Common myeloid progenitor, CD34-positive (primary cell): ENCODE measurements at regions not wholly inside any gene's neighbourhood (a gene's known extent, or its start where the extent isn't known, plus 50 kb on each side); places are given as distances from the start of the nearest gene placed in this dataset.

Experiments
- CTCF ChIA-PET: fragments of 350-600 bp; sonication (Branson Sonifier 250); formaldehyde crosslinking; loops from one replicate; lab custom pipeline; 2021; ENCODE audit warnings: antibody characterized with exemption; lab: Charles Lee
- POLR2A ChIA-PET: fragments of 350-600 bp; sonication (Branson Sonifier 250); formaldehyde crosslinking; loops from one replicate; lab custom pipeline; 2021; ENCODE audit warnings: antibody characterized with exemption; lab: Charles Lee
- DNase-seq, 3 donors: peaks; one replicate each; pipeline versions ENCODE4 v3.0.0 to v3.0.0-alpha.2; 2013
- H3K27ac ChIP-seq, 2 experiments: 1 replicate in 1 of 2; 2 replicates in 1 of 2; pipeline ENCODE4 v1.7.0; 2013; ENCODE audit warnings: inconsistent platforms in 2 of 2, low read length in 2 of 2, mild to moderate bottlenecking in 2 of 2, low read depth in 1 of 2, moderate library complexity in 1 of 2; ENCODE audit not compliant: severe bottlenecking in 2 of 2, insufficient read depth in 1 of 2, poor library complexity in 1 of 2
- H3K27me3 ChIP-seq, 5 experiments: replicated peaks in 2 of 5; 1 replicate in 3 of 5; 2 replicates in 2 of 5; pipeline versions ENCODE4 v1.6.1 to v1.7.0; 2013; ENCODE audit warnings: low read length in 4 of 5, mild to moderate bottlenecking in 2 of 5, moderate library complexity in 2 of 5, inconsistent platforms in 1 of 5; ENCODE audit not compliant: insufficient read depth in 5 of 5, control insufficient read depth in 4 of 5
- H3K36me3 ChIP-seq, 4 experiments: 1 replicate in 2 of 4; 2 replicates in 2 of 4; pipeline versions ENCODE4 v1.6.1 to v1.7.0; 2013; ENCODE audit warnings: low read length in 3 of 4, control low read depth in 1 of 4, mild to moderate bottlenecking in 1 of 4; ENCODE audit not compliant: control insufficient read depth in 4 of 4, insufficient read depth in 4 of 4
- H3K4me1 ChIP-seq, 4 experiments: 1 replicate in 3 of 4; 2 replicates in 1 of 4; pipeline versions ENCODE4 v1.6.1 to v1.7.1; 2013; ENCODE audit warnings: low read length in 3 of 4, mild to moderate bottlenecking in 3 of 4, control low read depth in 1 of 4, inconsistent platforms in 1 of 4, moderate library complexity in 1 of 4; ENCODE audit not compliant: control insufficient read depth in 4 of 4, insufficient read depth in 4 of 4; ENCODE audit errors: control extremely low read depth in 1 of 4
- H3K4me3 ChIP-seq, 7 experiments: 1 replicate in 4 of 7; 2 replicates in 3 of 7; pipeline versions ENCODE4 v1.5.1 to v1.7.0; 2013; ENCODE audit warnings: mild to moderate bottlenecking in 7 of 7, low read length in 6 of 7, moderate library complexity in 6 of 7, inconsistent platforms in 2 of 7, low read depth in 2 of 7, control low read depth in 1 of 7; ENCODE audit not compliant: insufficient read depth in 4 of 7, control insufficient read depth in 1 of 7; ENCODE audit errors: extremely low read depth in 1 of 7
- H3K9me3 ChIP-seq, 5 experiments: 1 replicate in 4 of 5; 2 replicates in 1 of 5; pipeline versions ENCODE4 v1.6.1 to v1.7.1; 2013; ENCODE audit warnings: low read length in 4 of 5, mild to moderate bottlenecking in 2 of 5, inconsistent platforms in 1 of 5, low read depth in 1 of 5, moderate library complexity in 1 of 5; ENCODE audit not compliant: control insufficient read depth in 4 of 5, insufficient read depth in 2 of 5; ENCODE audit errors: control extremely low read depth in 1 of 5
- WGBS: methylation state at CpG from one replicate; pipeline ENCODE4 v1.1.5; 2013; ENCODE audit not compliant: insufficient coverage; 5-methylcytosine and 5-hydroxymethylcytosine counted together

DNA sequence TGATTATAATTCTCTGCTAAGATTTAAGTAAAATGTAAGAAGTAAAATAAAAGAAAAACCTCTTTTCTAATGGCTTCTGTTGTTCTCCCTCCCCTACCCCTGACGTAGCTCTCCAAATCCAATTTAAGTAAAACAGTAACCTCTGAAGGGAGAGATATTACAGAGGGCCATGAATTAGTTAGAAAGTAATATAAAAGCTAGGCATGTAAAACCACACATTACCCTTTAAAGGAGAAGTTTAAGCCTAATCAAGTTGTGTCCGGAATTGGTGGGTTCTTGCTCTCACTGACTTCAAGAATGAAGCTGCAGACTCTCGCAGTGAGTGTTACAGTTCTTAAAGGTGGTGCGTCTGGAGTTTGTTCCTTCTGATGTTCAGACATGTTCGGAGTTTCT, 116.9 kb upstream of the SCN7A start:
- ChIA-PET CTCF (interaction anchor here (1.7 kb wide), 1 partner anchor 72 kb away, joined by 3 read pairs; no protein-coding TSS in a partner anchor), POLR2A (no interaction called here)
- peaks cover 0 to 19% (median 11%) of the 10 kb centered on the region in 4 experiments for H3K4me1 ChIP-seq
- 25% methylated on average over 3 of the region's 5 CpGs for WGBS
- peak overlapping the region in 1 of 2 experiments; percentile 39 for H3K27ac ChIP-seq
- peak in 2 of 3 donors; percentile 52 to 71 for DNase-seq
- H3K9me3 ChIP-seq, result peaks cover 0 to 4% (median 0%) of the 10 kb centered on the region in 5 experiments
- no peaks in the 10 kb centered on the region for H3K27me3 ChIP-seq
- peak overlapping the region; percentile 31 to 80 (median 56) for H3K4me3 ChIP-seq
- no peaks in the 10 kb centered on the region for H3K36me3 ChIP-seq

DNA sequence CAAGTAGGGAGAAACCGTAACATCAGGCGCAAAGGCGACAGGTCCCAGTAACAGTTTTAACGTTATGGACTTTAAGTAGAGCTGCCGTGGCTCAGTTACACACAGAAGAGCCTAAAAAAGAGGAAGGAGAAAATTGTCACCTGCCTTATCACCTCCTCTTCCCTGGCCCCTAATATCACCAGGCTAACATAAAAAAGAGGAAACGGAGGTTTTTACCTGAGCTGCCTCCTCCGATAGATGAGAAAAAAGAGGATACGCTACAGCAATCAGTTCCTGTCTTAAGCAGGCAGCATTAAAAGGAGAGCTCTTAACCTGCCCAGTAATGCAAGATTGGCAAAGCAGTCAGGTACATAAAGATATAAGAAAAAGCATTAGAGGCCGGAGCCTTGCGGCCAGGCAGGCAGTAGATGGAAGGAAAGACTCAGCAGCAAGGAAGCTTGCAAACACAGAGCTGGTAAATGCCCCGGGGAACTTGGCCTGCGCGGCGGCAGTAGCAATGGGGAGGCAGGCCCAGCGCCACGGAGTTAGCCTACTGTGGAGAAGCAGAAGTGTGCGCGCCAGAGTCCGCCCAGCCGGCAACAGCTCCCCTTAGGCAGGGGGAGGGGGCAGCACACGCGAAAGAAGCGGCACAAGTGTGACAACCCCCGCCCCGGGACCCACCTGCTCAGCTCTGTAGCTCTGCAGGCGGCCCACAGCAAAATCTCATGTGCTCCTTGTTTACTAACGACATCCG, 116.3 kb upstream of the SCN7A start:
- 10% methylated on average over 11 of the region's 28 CpGs for WGBS
- ChIA-PET POLR2A (interaction anchor here (0.6 to 0.7 kb wide), 2 partner anchors 123 to 172 kb away, joined by 3 to 4 read pairs; no protein-coding TSS in a partner anchor), CTCF (interaction anchor here (0.6 to 1.4 kb wide), 3 partner anchors 18 to 345 kb away, joined by 3 to 4 read pairs (median 3); no protein-coding TSS in a partner anchor)
- Histone ChIP-seq H3K27ac (peak overlapping the region in 1 of 2 experiments; percentile 39), H3K27me3 (no peaks in the 10 kb centered on the region), H3K36me3 (no peaks in the 10 kb centered on the region), H3K9me3 (no peaks in the 10 kb centered on the region), H3K4me1 (peaks cover 0 to 19% (median 11%) of the 10 kb centered on the region in 4 experiments), H3K4me3 (peak overlapping the region; percentile 31 to 80 (median 56))
- DNase-seq, result peak; percentile 57 to 86 (median 79)

DNA sequence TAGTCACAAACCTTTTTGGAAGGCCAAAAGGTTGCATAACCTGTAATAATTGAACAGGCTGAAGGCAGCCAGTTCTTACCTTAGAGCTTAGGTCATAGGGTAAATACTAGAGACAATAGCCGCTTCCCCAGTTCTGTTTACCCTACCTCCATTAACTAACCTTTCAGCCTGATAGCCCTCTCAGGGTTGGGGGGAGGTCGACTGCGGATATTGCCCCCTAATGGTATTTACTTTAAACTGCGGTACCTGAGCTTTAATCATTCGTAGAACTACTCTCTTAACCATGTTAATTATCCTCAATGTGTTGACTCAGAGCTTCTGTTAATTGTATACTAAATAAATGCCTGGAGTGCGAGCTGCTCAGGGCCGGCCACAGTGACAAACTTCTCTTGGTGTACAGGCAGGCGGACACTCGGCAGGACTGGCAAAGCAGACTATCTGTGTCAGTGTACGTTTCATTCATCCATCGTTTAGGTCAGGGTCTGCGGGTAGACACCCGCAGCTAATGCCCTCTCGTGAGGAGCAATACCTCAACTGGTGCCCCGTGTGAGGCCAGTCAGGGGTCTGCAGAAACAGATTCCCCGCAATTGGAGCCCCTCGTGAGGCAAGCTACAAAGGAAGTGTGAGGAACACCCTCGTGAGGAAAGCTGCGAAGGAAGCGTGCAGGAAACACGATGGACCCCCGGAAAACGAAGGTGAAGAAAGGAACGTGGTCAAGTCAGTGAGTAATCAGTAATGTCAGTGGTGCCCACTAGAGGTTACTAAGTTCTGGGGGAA, 115.3 kb upstream of the SCN7A start:
- POLR2A ChIA-PET, result no interaction called here
- CTCF ChIA-PET, result interaction anchor here (0.6 to 2.1 kb wide), 4 partner anchors 19 to 346 kb away, joined by 3 to 6 read pairs (median 4); no protein-coding TSS in a partner anchor
- WGBS, result 76% methylated on average over 23 of the region's 24 CpGs
- DNase-seq, result peak in 1 of 3 donors; percentile 3
- Histone ChIP-seq H3K4me1 (peaks cover 0 to 19% (median 11%) of the 10 kb centered on the region in 4 experiments), H3K27ac (no peak overlapping the region), H3K27me3 (no peaks in the 10 kb centered on the region), H3K9me3 (no peaks in the 10 kb centered on the region), H3K4me3 (peak overlapping the region in 3 of 7 experiments; percentile 64 to 80 (median 71)), H3K36me3 (no peaks in the 10 kb centered on the region)

DNA sequence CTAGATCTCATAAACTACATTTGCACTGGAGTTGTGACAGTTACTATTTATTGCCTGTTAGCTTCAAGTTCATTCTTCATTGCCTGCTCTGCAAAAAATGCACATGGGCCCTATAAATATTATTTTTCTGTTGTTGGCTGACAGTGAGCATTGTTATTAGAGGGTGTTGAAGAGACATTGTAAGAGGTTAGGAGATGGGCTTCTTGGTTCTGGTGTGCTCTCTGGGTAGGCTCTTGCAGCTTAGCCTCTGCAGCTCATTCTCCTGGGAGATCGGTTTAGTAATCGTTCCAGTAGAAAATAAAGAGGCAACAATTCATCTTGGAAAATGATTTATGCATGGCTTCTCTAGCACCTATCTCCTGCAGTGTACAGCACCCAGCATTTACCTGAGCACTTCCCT, 113.8 kb upstream of the SCN7A start:
- no peak overlapping the region for H3K4me3 ChIP-seq
- H3K9me3 ChIP-seq, result peaks cover 0 to 2% (median 0%) of the 10 kb centered on the region in 5 experiments
- no peaks in the 10 kb centered on the region for H3K27me3 ChIP-seq
- H3K36me3 ChIP-seq, result no peaks in the 10 kb centered on the region
- peaks cover 0 to 19% (median 11%) of the 10 kb centered on the region in 4 experiments for H3K4me1 ChIP-seq
- H3K27ac ChIP-seq, result no peak overlapping the region
- POLR2A ChIA-PET, result no interaction called here
- WGBS, result 100% methylated on average over 1 of the region's 2 CpGs
- no peak for DNase-seq
- CTCF ChIA-PET, result interaction anchor here (2.1 kb wide), 1 partner anchor 68 kb away, joined by 6 read pairs; no protein-coding TSS in a partner anchor

DNA sequence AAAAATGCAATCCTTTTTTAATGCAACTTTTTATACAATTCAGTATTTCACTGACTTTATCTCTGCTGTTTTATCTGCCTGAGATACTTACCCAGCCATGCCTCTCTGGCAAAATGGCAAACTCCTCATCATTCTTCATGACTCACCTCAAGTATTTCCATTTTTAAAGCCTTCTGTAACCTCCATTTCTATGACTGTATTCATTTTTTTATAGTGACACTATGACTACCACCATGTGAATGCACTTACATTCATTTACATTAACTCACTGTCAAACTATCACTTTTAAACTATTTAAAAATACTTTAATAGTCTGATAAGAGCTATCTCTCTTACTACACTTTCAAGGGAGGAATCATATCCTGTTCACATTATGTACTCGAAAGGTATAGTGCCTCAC, 99.4 kb upstream of the SCN7A start:
- Histone ChIP-seq H3K27me3 (no peaks in the 10 kb centered on the region), H3K27ac (no peak overlapping the region), H3K9me3 (peaks cover 0 to 13% (median 8%) of the 10 kb centered on the region in 5 experiments), H3K4me3 (no peak overlapping the region), H3K36me3 (no peaks in the 10 kb centered on the region), H3K4me1 (no peaks in the 10 kb centered on the region)
- ChIA-PET CTCF (no interaction called here), POLR2A (no interaction called here)
- DNase-seq, result no peak
- 100% methylated on average over 1 of the region's 1 CpG for WGBS

DNA sequence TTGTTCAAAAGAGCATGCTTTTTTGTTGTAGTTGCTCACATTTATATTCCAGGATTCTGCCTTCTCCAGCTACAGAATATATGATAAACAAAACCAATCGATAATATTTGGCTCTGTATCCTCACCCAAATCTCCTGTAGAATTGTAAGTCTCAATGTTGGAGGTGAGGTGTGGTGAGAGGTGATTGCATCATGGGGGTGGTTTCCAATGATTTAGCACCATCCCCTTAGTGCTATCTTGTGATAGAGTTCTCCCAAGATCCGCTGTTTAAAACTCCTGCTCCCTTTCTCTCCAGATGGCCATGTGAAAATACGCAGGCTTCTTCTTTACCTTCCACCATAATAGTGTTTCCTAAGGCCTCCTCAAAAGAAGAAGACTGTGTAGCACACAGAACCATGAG, 98.7 kb upstream of the SCN7A start:
- CTCF ChIA-PET, result no interaction called here
- no CpG with 5 or more reads among the region's 3 CpGs for WGBS
- H3K27ac ChIP-seq, result no peak overlapping the region
- H3K9me3 ChIP-seq, result peaks cover 0 to 9% (median 6%) of the 10 kb centered on the region in 5 experiments
- no peaks in the 10 kb centered on the region for H3K27me3 ChIP-seq
- no peak for DNase-seq
- no peaks in the 10 kb centered on the region for H3K36me3 ChIP-seq
- H3K4me1 ChIP-seq, result no peaks in the 10 kb centered on the region
- POLR2A ChIA-PET, result no interaction called here
- H3K4me3 ChIP-seq, result no peak overlapping the region
